ENCODE measurements at regions not wholly inside any gene's neighbourhood (a gene's known extent, or its start where the extent isn't known, plus 50 kb on each side); places are given as distances from the start of the nearest gene placed in this dataset.

Small RNA genes in the stretch of these regions (small RNA-seq; reads per million reads assigned to genes)
- gene RN7SL216P (0 reads per million in 3 experiments), gene RNA5SP125 (0 reads per million in 3 experiments), gene RNA5SP126 (0 to 0.03 (median 0) reads per million in 3 experiments)
